ENCODE measurements at regions not wholly inside any gene's neighbourhood (a gene's known extent, or its start where the extent isn't known, plus 50 kb on each side); places are given as distances from the start of the nearest gene placed in this dataset.

DNA sequence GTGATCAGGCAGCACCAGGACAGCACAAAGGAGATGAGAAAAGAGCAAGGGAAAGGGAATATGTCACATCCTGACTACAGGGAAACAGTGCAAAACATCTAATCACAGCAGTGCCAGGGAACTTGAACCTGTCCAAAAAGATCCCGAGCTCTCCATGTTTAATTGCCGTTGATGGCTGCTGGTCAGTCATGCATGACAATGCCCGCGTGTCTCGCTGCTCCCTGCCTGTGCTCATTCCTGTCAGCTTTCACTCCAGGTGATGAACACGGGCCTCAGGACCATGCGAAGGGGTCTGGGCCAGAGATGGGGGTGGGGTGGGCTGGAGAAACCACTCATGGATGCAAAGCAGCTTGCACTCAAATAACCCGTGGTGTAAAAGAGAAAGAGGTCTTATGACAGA, 287.0 kb downstream of the GPATCH2 start:
- no peak for ATAC-seq
- DNase-seq, result no peak
- H3K36me3 Mint-ChIP-seq, result no peaks in the 10 kb centered on the region
- no peak overlapping the region for H3K27ac Mint-ChIP-seq
- H3K4me3 Mint-ChIP-seq, result no peak overlapping the region
- H3K4me1 Mint-ChIP-seq, result no peaks in the 10 kb centered on the region
- H3K9me3 Mint-ChIP-seq, result peaks cover 0 to 21% (median 0%) of the 10 kb centered on the region in 9 donors
- POLR2A ChIA-PET, result no interaction called here
- H3K27me3 Mint-ChIP-seq, result peaks cover 0 to 5% (median 0%) of the 10 kb centered on the region in 5 donors

DNA sequence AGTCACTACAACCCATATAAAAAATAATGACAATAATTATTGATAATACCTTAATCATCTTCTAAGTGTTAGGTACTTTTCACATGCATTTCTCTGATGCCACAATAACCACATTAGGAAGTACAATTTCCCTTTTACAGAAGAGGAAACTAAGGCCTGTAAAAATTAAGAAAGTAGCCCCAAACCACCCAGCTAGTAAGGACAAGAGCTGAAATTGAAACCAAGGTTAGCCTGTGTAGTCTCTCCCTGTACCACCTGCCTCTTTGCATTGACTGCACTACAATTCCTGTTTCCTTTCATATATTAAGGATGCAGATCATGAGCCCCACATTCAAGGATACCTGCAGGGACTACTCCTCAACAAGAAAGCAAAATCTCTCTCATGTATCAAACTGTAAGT, 288.8 kb downstream of the GPATCH2 start:
- H3K27me3 Mint-ChIP-seq, result peaks cover 0 to 2% (median 0%) of the 10 kb centered on the region in 5 donors
- H3K36me3 Mint-ChIP-seq, result no peaks in the 10 kb centered on the region
- ATAC-seq, result no peak
- peaks cover 0 to 22% (median 0%) of the 10 kb centered on the region in 9 donors for H3K9me3 Mint-ChIP-seq
- POLR2A ChIA-PET, result no interaction called here
- no peak overlapping the region for H3K27ac Mint-ChIP-seq
- no peak for DNase-seq
- no peaks in the 10 kb centered on the region for H3K4me1 Mint-ChIP-seq
- H3K4me3 Mint-ChIP-seq, result no peak overlapping the region

DNA sequence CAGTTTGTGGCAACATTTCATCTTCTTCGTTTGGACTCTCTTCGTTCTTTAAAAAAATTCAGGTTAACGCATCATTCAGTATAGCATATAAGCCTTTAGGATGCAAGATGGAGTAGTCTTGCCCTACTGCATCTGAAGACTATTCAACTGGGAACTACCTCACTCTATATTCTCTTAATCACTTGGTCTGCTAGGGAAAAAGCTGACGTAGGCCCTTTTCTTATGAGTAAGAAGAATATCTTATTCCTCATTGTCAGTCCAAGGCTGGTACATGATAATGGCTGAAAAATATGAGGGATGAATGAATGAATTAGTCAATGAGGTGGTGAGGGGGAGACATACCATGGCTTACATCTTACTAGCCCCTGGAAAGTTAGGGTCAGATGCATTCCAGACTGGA, 294.2 kb downstream of the GPATCH2 start:
- Mint-ChIP-seq H3K27ac (no peak overlapping the region), H3K27me3 (peaks cover 0 to 3% (median 0%) of the 10 kb centered on the region in 5 donors), H3K4me3 (no peak overlapping the region), H3K4me1 (no peaks in the 10 kb centered on the region), H3K9me3 (peaks cover 0 to 27% (median 0%) of the 10 kb centered on the region in 9 donors), H3K36me3 (no peaks in the 10 kb centered on the region)
- POLR2A ChIA-PET, result no interaction called here
- DNase-seq (no peak), ATAC-seq (no peak)

DNA sequence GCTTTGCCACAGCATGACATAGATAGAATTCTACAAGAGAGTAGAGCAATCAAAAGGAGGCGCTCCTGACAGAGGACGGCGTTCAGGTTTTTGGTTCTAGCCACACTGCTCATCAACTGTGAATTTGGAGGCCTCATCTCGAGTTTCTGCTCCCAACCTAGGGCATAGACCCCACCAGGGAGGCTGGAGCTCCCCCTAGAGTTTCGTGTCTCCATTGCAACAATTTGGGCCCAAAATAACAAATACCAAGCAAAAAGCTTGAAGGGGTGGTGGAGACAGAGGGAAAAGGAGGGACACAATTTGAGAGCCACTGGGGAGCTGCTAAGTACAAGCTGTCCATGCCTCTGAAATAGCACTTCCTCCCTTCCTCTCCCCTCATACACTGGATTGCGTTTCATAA, 297.0 kb downstream of the GPATCH2 start:
- Mint-ChIP-seq H3K27me3 (peaks cover 0 to 4% (median 0%) of the 10 kb centered on the region in 5 donors), H3K4me1 (no peaks in the 10 kb centered on the region), H3K4me3 (no peak overlapping the region), H3K27ac (no peak overlapping the region), H3K36me3 (no peaks in the 10 kb centered on the region), H3K9me3 (peaks cover 0 to 30% (median 2%) of the 10 kb centered on the region in 9 donors)
- no peak for DNase-seq
- POLR2A ChIA-PET, result no interaction called here
- no peak for ATAC-seq

DNA sequence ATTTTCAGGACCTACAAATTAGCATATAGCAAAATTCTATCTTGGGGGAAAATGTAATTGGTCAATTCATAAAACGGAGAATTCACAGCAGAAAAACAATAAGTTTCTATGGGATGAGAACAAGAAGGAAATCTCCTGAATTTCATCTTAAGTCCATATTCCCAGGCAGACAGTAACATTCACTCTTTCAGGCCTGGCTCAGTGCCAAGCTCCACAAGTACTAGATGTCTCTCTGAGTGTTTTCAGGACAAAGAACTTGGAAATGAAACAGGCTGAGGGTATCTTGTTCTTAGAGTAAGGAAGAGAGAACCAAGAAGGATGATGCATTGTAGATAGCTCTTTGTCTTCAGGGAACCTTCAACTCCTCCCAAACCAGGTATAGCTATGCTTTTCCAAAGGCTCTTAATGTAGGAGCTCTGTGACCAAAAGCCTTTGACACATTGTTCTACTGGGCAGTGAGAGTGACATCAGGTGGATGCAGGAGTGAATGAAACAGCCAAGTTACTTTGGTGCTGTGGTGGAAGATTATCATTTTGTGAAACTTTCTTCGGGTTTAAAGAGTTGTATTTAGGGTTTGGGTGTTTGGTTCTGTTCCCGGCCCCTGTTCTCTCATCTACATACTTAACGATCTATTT, 298.3 kb downstream of the GPATCH2 start:
- Mint-ChIP-seq H3K9me3 (peaks cover 0 to 30% (median 3%) of the 10 kb centered on the region in 9 donors), H3K27ac (no peak overlapping the region), H3K4me3 (no peak overlapping the region), H3K4me1 (no peaks in the 10 kb centered on the region), H3K36me3 (no peaks in the 10 kb centered on the region), H3K27me3 (peaks cover 0 to 7% (median 0%) of the 10 kb centered on the region in 5 donors)
- ATAC-seq (no peak), DNase-seq (no peak)
- POLR2A ChIA-PET, result no interaction called here

DNA sequence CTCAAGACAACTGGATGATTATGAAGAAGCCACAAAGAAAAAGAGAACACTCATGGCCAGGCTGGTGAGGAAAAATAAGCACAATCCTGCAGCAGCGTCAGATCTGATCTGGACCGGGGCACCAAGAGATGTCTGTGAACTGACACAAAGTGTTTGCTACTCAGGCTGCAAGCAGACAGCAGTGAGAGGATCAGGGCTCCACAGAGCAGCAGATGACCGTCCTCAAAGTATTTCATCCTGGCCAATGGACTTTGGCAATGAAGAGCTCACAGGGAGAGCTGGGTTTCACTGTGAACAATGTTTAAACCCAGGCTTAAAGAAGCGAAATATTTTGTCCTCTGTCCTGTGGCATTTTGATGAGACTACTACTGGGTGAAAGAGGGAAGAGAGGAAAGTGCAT, 299.2 kb downstream of the GPATCH2 start:
- H3K4me1 Mint-ChIP-seq, result no peaks in the 10 kb centered on the region
- DNase-seq (no peak), ATAC-seq (no peak)
- H3K36me3 Mint-ChIP-seq, result no peaks in the 10 kb centered on the region
- POLR2A ChIA-PET, result no interaction called here
- H3K9me3 Mint-ChIP-seq, result peaks cover 0 to 25% (median 3%) of the 10 kb centered on the region in 9 donors
- H3K4me3 Mint-ChIP-seq, result no peak overlapping the region
- H3K27ac Mint-ChIP-seq, result no peak overlapping the region
- peaks cover 0 to 7% (median 0%) of the 10 kb centered on the region in 5 donors for H3K27me3 Mint-ChIP-seq

DNA sequence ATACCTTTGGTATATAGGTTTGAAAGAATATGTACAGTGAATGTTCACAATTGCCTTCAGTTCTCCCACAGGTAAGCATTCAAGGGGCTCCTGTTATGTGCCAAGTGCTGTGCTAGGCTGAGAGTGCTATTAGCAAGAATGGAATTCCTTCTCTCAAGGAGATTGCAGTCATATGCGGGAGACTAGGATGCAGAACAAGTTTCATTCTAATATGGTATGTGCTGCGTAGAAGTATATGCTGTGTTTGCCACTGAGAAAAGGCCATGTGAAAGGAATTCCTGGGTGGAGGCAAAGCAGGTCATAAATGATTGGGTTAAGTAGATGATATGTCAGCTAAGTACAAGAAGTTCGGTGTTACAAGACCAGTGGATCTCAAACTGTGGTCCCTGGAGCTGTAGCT, 303.0 kb downstream of the GPATCH2 start:
- no peak for ATAC-seq
- Mint-ChIP-seq H3K9me3 (peaks cover 0 to 13% (median 3%) of the 10 kb centered on the region in 9 donors), H3K36me3 (no peaks in the 10 kb centered on the region), H3K27me3 (peaks cover 0 to 6% (median 0%) of the 10 kb centered on the region in 5 donors), H3K27ac (no peak overlapping the region), H3K4me1 (no peaks in the 10 kb centered on the region), H3K4me3 (no peak overlapping the region)
- POLR2A ChIA-PET, result no interaction called here
- DNase-seq, result no peak

DNA sequence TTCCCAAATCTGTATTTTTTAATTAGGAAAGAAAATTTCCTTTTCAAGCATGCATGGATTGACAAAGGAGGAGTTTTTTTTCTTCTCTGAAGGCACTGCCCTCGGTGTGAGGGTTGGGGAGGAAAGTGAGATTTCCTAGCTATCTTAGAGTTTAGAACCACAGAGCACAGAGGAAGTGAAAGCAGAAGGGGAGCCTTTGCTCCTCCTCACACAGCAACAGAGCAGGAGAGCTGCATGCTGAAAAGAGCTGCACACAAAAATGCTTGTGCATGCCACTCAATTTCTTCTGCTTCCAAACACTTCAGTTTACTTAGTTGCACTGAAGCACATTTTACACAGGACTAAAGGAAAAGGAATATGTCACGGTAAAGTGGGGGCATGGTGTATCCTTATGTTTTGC, 308.1 kb downstream of the GPATCH2 start:
- no peak for DNase-seq
- no peak overlapping the region for H3K4me3 Mint-ChIP-seq
- no peaks in the 10 kb centered on the region for H3K4me1 Mint-ChIP-seq
- POLR2A ChIA-PET, result no interaction called here
- peaks cover 0 to 6% (median 0%) of the 10 kb centered on the region in 5 donors for H3K27me3 Mint-ChIP-seq
- no peak for ATAC-seq
- no peak overlapping the region for H3K27ac Mint-ChIP-seq
- no peaks in the 10 kb centered on the region for H3K36me3 Mint-ChIP-seq
- H3K9me3 Mint-ChIP-seq, result peaks cover 0 to 4% (median 0%) of the 10 kb centered on the region in 9 donors

DNA sequence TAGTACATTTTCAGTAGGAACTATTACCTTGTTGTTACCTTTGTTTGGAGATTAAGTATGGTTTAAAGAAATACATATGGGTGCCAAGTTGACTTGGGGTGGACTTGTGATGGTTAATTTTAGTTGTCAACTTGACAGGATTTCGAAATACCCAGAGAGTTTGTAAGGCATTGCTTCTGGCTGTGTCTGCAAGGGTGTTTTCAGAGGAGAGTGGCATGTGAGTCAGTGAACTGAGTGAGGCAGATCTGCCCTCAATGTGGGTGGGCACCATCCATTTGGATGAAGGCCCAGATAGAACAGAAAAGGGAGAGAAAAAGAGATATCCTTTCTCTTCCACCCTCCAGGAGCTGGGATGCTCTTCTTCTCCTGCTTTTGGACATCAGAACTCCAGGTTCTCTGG, 315.5 kb downstream of the GPATCH2 start:
- peaks cover 0 to 12% (median 0%) of the 10 kb centered on the region in 9 donors for H3K9me3 Mint-ChIP-seq
- no peak for DNase-seq
- H3K27me3 Mint-ChIP-seq, result peaks cover 0 to 3% (median 0%) of the 10 kb centered on the region in 5 donors
- no peak overlapping the region for H3K4me3 Mint-ChIP-seq
- no peaks in the 10 kb centered on the region for H3K4me1 Mint-ChIP-seq
- H3K36me3 Mint-ChIP-seq, result no peaks in the 10 kb centered on the region
- POLR2A ChIA-PET, result no interaction called here
- no peak for ATAC-seq
- no peak overlapping the region for H3K27ac Mint-ChIP-seq

DNA sequence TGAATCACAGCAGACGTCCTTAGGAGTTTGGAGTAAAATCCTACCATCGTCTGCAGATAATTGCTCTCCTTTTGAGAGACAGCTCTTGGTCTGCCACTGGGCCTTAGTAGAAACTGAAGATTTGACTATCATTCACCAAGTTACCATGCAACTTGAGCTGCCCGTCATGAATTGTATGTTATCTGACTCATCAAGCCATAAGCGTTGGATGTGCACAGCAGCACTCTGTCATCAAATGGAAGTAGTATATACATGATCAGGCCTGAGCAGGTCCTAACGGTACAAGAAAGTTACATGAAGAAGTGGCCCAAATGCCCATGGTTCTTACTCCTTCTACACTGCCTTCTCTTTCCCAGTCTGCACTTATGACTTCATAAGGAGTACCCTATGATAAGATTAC, 317.8 kb downstream of the GPATCH2 start:
- Mint-ChIP-seq H3K27ac (no peak overlapping the region), H3K9me3 (peaks cover 0 to 12% (median 0%) of the 10 kb centered on the region in 9 donors), H3K36me3 (no peaks in the 10 kb centered on the region), H3K27me3 (peaks cover 0 to 3% (median 0%) of the 10 kb centered on the region in 5 donors), H3K4me1 (no peaks in the 10 kb centered on the region), H3K4me3 (no peak overlapping the region)
- POLR2A ChIA-PET, result no interaction called here
- no peak for ATAC-seq
- DNase-seq, result no peak

DNA sequence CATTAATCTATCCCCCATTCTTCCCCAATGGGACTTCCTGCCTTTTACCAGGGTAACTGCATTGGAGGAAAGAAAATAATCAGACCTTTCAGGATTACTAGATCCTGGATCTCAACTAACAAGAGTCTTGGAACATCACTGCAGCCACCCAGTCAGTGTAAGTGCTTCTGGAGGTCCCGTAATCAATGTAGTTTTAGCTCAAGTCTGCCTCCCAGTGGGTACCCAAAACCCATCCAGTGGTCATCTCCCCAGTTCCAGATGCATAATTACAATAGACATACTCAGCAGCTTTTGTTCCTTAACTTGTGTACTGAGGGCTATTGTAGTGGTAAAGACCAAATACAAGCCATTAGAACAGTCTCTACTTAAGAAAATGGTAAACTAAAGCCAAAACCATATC, 319.1 kb downstream of the GPATCH2 start:
- no peaks in the 10 kb centered on the region for H3K27me3 Mint-ChIP-seq
- no peaks in the 10 kb centered on the region for H3K36me3 Mint-ChIP-seq
- H3K27ac Mint-ChIP-seq, result no peak overlapping the region
- POLR2A ChIA-PET, result no interaction called here
- no peaks in the 10 kb centered on the region for H3K4me1 Mint-ChIP-seq
- H3K4me3 Mint-ChIP-seq, result no peak overlapping the region
- no peak for DNase-seq
- ATAC-seq, result no peak
- peaks cover 0 to 12% (median 0%) of the 10 kb centered on the region in 9 donors for H3K9me3 Mint-ChIP-seq

DNA sequence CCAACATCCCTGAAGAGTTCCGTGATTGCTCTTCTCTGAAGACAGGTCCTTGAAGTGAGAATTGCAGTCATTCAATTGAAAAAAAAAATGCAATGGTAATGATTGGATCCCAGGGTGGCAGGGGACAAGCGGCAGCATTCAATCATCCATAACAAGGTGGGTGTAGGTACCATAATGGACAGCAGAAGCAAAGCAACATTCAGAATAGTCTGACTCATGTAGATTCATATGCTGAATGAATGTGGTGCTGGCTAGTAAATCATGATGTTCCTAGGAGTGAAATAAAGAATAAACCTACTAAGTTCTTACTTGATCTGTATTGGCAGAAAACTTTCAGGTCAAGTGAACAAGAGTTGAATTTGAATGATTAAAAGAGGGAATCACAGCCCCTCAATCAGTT, 319.6 kb downstream of the GPATCH2 start:
- Mint-ChIP-seq H3K4me1 (no peaks in the 10 kb centered on the region), H3K9me3 (peaks cover 0 to 12% (median 0%) of the 10 kb centered on the region in 9 donors), H3K27me3 (peaks cover 0 to 2% (median 0%) of the 10 kb centered on the region in 5 donors), H3K36me3 (no peaks in the 10 kb centered on the region), H3K4me3 (no peak overlapping the region), H3K27ac (no peak overlapping the region)
- ATAC-seq (no peak), DNase-seq (no peak)
- POLR2A ChIA-PET, result no interaction called here

DNA sequence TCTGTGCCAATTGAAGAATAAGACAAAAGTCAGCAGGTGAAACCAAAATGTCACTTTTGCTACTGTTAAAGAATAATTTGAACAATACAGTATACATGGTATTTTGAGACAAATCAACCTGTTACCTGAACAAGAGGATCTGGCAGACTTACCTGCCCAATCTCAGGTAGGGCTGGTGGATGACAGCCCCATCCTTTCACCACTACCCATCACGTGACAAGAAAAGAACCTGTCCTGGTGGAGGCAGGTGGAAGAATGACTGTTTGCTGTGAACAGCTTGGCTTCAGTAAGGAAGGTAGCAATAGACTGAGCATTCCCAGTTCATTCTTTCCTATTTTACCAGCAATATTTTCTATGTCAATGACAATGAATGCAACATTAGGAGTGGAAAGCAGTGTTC, 349.6 kb downstream of the GPATCH2 start:
- DNase-seq (no peak), ATAC-seq (no peak)
- H3K4me3 Mint-ChIP-seq, result no peak overlapping the region
- POLR2A ChIA-PET, result no interaction called here
- H3K9me3 Mint-ChIP-seq, result peaks cover 0 to 19% (median 2%) of the 10 kb centered on the region in 9 donors
- no peak overlapping the region for H3K27ac Mint-ChIP-seq
- peaks cover 0 to 8% (median 0%) of the 10 kb centered on the region in 3 donors for H3K36me3 Mint-ChIP-seq
- peaks cover 0 to 4% (median 0%) of the 10 kb centered on the region in 5 donors for H3K27me3 Mint-ChIP-seq
- no peaks in the 10 kb centered on the region for H3K4me1 Mint-ChIP-seq

All from naive thymus-derived CD8-positive, alpha-beta T cell (primary cell).